Activated CD4-positive, alpha-beta memory T cell treated with anti-CD3 and anti-CD28 coated beads, Interleukin-2, amount 10 ng/mL, durations not matched to agents 7 days and 5 days (primary cell): ENCODE measurements at regions not wholly inside any gene's neighbourhood (a gene's known extent, or its start where the extent isn't known, plus 50 kb on each side); places are given as distances from the start of the nearest gene placed in this dataset.

Source experiments
- CTCF ChIA-PET: fragments of 350-600 bp; sonication (Branson Sonifier 250); formaldehyde crosslinking; loops from one replicate; lab custom pipeline; 2021; ENCODE audit warnings: antibody characterized with exemption, inconsistent platforms; lab: Charles Lee
- POLR2A ChIA-PET: fragments of 350-600 bp; sonication (Branson Sonifier 250); formaldehyde crosslinking; loops from one replicate; lab custom pipeline; 2021; ENCODE audit warnings: antibody characterized with exemption; lab: Charles Lee
- DNase-seq: peaks from one replicate; pipeline ENCODE4 v3.0.0-alpha.2; 2020
- H3K27ac Mint-ChIP-seq: one replicate; pipeline ENCODE4 v1.8.0; 2021; ENCODE audit warnings: mild to moderate bottlenecking, mixed read lengths
- H3K27me3 Mint-ChIP-seq: one replicate; pipeline ENCODE4 v1.8.0; 2021; ENCODE audit warnings: mixed read lengths
- H3K36me3 Mint-ChIP-seq: one replicate; pipeline ENCODE4 v1.8.0; 2021; ENCODE audit warnings: low read depth, mixed read lengths
- H3K4me1 Mint-ChIP-seq: one replicate; pipeline ENCODE4 v1.8.0; 2021; ENCODE audit warnings: mixed read lengths
- H3K4me3 Mint-ChIP-seq: one replicate; pipeline ENCODE4 v1.8.0; 2021; ENCODE audit warnings: mild to moderate bottlenecking, mixed read lengths
- H3K9me3 Mint-ChIP-seq: one replicate; pipeline ENCODE4 v1.8.0; 2021; ENCODE audit warnings: mixed read lengths

GRCh38 chr12:77377116-77377515 lies 311.7 kb upstream of the E2F7 start:
- Mint-ChIP-seq H3K4me1 (no peaks in the 10 kb centered on the region), H3K27ac (no peak overlapping the region), H3K9me3 (peaks cover 3% of the 10 kb centered on the region), H3K36me3 (no peaks in the 10 kb centered on the region), H3K27me3 (no peaks in the 10 kb centered on the region), H3K4me3 (no peak overlapping the region)
- ChIA-PET POLR2A (no interaction called here), CTCF (no interaction called here)
- DNase-seq, result no peak

GRCh38 chr12:77374673-77375072 lies 309.3 kb upstream of the E2F7 start:
- Mint-ChIP-seq H3K9me3 (peaks cover 3% of the 10 kb centered on the region), H3K27ac (no peak overlapping the region), H3K4me1 (no peaks in the 10 kb centered on the region), H3K4me3 (no peak overlapping the region), H3K36me3 (no peaks in the 10 kb centered on the region), H3K27me3 (no peaks in the 10 kb centered on the region)
- POLR2A ChIA-PET, result no interaction called here
- DNase-seq, result no peak
- CTCF ChIA-PET, result no interaction called here

- no peaks in the 10 kb centered on the region for H3K4me1 Mint-ChIP-seq
- H3K27ac Mint-ChIP-seq, result no peak overlapping the region
- H3K4me3 Mint-ChIP-seq, result no peak overlapping the region
- H3K27me3 Mint-ChIP-seq, result no peaks in the 10 kb centered on the region
- H3K9me3 Mint-ChIP-seq, result peaks cover 3% of the 10 kb centered on the region
- ChIA-PET CTCF (no interaction called here), POLR2A (no interaction called here)
- H3K36me3 Mint-ChIP-seq, result no peaks in the 10 kb centered on the region
- DNase-seq, result no peak
These were observed 307.1 kb upstream of the E2F7 start for GRCh38 chr12:77372494-77372893.

DNA sequence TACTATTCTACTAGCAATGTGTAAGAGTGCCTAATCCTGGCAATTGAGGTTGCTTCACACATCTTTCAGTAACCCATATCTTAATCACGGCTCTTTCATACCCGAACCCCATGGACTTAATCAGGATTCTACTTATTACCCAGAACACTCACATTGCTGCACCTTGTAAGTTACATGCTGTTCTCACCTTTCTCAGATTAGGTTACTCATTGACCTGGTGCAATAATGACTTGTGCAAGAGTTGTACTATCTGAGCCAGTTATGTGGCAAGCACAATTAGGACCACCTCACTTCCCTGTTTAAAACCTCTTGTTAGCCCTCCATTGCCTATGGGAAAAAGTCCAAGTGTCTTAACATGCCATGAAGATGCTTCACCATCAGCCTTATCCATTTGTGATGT lies 306.7 kb upstream of the E2F7 start:
- Mint-ChIP-seq H3K4me3 (no peak overlapping the region), H3K9me3 (peaks cover 3% of the 10 kb centered on the region), H3K27me3 (no peaks in the 10 kb centered on the region), H3K36me3 (no peaks in the 10 kb centered on the region), H3K4me1 (no peaks in the 10 kb centered on the region), H3K27ac (no peak overlapping the region)
- POLR2A ChIA-PET, result no interaction called here
- CTCF ChIA-PET, result no interaction called here
- no peak for DNase-seq

- peaks cover 3% of the 10 kb centered on the region for H3K9me3 Mint-ChIP-seq
- H3K4me1 Mint-ChIP-seq, result no peaks in the 10 kb centered on the region
- no peaks in the 10 kb centered on the region for H3K27me3 Mint-ChIP-seq
- no peak overlapping the region for H3K4me3 Mint-ChIP-seq
- no peak for DNase-seq
- POLR2A ChIA-PET, result no interaction called here
- H3K36me3 Mint-ChIP-seq, result no peaks in the 10 kb centered on the region
- no peak overlapping the region for H3K27ac Mint-ChIP-seq
- CTCF ChIA-PET, result no interaction called here
These were observed 303.0 kb upstream of the E2F7 start for GRCh38 chr12:77368379-77368778.

DNA sequence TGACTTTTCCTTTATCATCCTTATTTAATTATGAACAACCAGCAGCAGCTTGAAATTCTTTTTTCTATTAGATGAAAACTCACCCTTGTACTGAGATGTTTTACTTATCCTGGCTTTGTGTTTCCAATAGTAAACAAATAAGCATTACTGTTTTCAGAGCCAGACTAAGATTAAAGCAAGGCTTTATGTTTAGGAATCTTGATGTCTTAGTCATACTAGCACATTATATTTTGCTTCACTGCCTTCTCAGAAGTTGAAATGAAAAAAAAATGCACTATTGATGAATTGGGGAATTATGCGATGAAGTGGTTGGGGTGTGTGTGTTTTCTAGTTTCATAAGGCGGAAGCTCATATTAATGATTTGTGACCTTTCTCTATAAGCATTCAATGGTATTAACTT lies 301.2 kb upstream of the E2F7 start:
- ChIA-PET POLR2A (no interaction called here), CTCF (no interaction called here)
- no peaks in the 10 kb centered on the region for H3K4me1 Mint-ChIP-seq
- H3K9me3 Mint-ChIP-seq, result no peaks in the 10 kb centered on the region
- no peak overlapping the region for H3K27ac Mint-ChIP-seq
- no peaks in the 10 kb centered on the region for H3K27me3 Mint-ChIP-seq
- no peaks in the 10 kb centered on the region for H3K36me3 Mint-ChIP-seq
- no peak for DNase-seq
- no peak overlapping the region for H3K4me3 Mint-ChIP-seq

DNA sequence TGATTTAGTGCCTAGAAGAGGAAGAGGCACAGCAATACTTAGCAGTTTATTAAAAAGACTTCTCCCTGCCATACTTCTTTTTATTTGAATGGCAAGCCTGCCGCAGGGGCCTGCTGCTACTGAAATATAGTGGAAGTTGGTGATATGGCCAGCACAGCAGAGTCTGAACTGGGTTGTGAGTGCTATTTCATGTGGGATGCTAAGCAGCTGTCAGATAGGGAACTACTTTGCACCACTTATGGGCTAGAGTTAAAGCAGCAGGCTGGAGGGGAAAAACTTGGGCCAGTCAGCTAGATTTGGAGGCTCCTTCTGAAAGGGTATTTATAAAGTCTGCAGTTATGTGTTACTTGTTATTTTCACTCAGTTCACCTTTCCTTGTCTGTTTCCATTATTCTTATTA lies 299.0 kb upstream of the E2F7 start:
- CTCF ChIA-PET, result no interaction called here
- no peaks in the 10 kb centered on the region for H3K27me3 Mint-ChIP-seq
- no peak overlapping the region for H3K4me3 Mint-ChIP-seq
- no peaks in the 10 kb centered on the region for H3K36me3 Mint-ChIP-seq
- H3K4me1 Mint-ChIP-seq, result no peaks in the 10 kb centered on the region
- H3K9me3 Mint-ChIP-seq, result peaks cover 2% of the 10 kb centered on the region
- H3K27ac Mint-ChIP-seq, result no peak overlapping the region
- POLR2A ChIA-PET, result no interaction called here
- no peak for DNase-seq

- no peak for DNase-seq
- Mint-ChIP-seq H3K4me1 (no peaks in the 10 kb centered on the region), H3K27me3 (no peaks in the 10 kb centered on the region), H3K9me3 (peaks cover 4% of the 10 kb centered on the region), H3K36me3 (no peaks in the 10 kb centered on the region), H3K4me3 (no peak overlapping the region), H3K27ac (no peak overlapping the region)
- CTCF ChIA-PET, result no interaction called here
- POLR2A ChIA-PET, result no interaction called here
These were observed 297.3 kb upstream of the E2F7 start for GRCh38 chr12:77362509-77363210.

GRCh38 chr12:77357655-77358054 lies 292.3 kb upstream of the E2F7 start:
- no peak overlapping the region for H3K4me3 Mint-ChIP-seq

DNA sequence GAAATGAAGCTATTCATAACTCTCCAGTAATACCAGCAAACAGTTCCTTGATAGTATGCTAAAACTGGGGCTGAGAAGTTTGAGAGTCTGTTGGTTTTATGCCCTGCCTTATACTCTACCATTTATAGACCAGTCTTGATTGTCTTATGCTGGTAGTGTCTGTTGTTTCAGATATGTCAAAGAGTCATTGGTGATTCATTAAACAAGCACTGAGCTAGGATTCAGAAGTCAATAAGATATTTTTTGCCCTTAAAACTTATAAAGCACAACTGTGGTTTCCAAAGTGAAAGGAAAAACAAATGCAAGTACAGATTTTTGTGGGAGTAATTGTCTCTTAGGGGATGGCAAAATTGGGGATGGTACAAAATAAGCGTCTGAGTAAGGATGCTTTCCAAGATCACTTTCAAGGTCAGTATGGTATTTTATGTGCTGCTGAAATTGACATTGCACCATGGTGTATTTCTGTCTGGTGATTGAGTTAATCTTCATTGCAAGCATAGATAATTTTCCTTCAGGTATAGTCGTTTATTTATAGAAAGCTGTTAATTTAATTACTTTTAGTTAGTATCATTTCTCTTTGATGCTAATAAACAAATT lies 289.5 kb upstream of the E2F7 start:
- no peak overlapping the region for H3K27ac Mint-ChIP-seq
- DNase-seq, result no peak
- POLR2A ChIA-PET, result no interaction called here
- H3K27me3 Mint-ChIP-seq, result no peaks in the 10 kb centered on the region
- no peaks in the 10 kb centered on the region for H3K4me1 Mint-ChIP-seq
- peaks cover 4% of the 10 kb centered on the region for H3K9me3 Mint-ChIP-seq
- H3K36me3 Mint-ChIP-seq, result no peaks in the 10 kb centered on the region
- no peak overlapping the region for H3K4me3 Mint-ChIP-seq
- CTCF ChIA-PET, result no interaction called here

More at GRCh38 chr12:77357655-77358054, 292.3 kb upstream of the E2F7 start:
- CTCF ChIA-PET, result no interaction called here
- Mint-ChIP-seq H3K36me3 (no peaks in the 10 kb centered on the region), H3K4me1 (no peaks in the 10 kb centered on the region), H3K27ac (no peak overlapping the region), H3K9me3 (peaks cover 4% of the 10 kb centered on the region), H3K27me3 (no peaks in the 10 kb centered on the region)
- no peak for DNase-seq
- POLR2A ChIA-PET, result no interaction called here

DNA sequence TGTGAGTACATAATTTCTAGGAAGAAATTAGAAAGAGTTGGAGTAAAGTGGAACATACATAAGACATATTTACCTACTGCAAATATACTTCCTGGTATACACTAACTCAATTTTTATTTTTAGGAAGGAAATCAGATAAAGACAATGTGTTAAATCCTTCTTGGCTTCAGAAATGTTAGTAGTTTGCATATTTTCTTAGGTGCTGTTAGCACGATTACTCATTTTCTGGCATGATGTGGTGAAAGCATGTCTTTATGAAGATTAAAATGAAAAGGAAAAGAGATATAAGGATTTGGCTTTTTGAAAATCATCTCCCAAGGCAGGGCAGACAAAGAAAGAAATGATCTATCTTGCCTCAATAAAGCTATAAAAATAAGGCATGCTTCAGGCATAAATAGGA lies 287.6 kb upstream of the E2F7 start:
- ChIA-PET CTCF (no interaction called here), POLR2A (no interaction called here)
- H3K4me3 Mint-ChIP-seq, result no peak overlapping the region
- H3K27ac Mint-ChIP-seq, result no peak overlapping the region
- DNase-seq, result no peak
- H3K27me3 Mint-ChIP-seq, result no peaks in the 10 kb centered on the region
- H3K4me1 Mint-ChIP-seq, result no peaks in the 10 kb centered on the region
- H3K36me3 Mint-ChIP-seq, result no peaks in the 10 kb centered on the region
- no peaks in the 10 kb centered on the region for H3K9me3 Mint-ChIP-seq

GRCh38 chr12:77351860-77352259 lies 286.5 kb upstream of the E2F7 start:
- CTCF ChIA-PET, result no interaction called here
- H3K36me3 Mint-ChIP-seq, result no peaks in the 10 kb centered on the region
- no peak overlapping the region for H3K4me3 Mint-ChIP-seq
- DNase-seq, result no peak
- no peaks in the 10 kb centered on the region for H3K4me1 Mint-ChIP-seq
- no peak overlapping the region for H3K27ac Mint-ChIP-seq
- POLR2A ChIA-PET, result no interaction called here
- H3K9me3 Mint-ChIP-seq, result no peaks in the 10 kb centered on the region
- H3K27me3 Mint-ChIP-seq, result no peaks in the 10 kb centered on the region

GRCh38 chr12:77349689-77350370 lies 284.5 kb upstream of the E2F7 start:
- Mint-ChIP-seq H3K27ac (no peak overlapping the region), H3K36me3 (no peaks in the 10 kb centered on the region), H3K27me3 (no peaks in the 10 kb centered on the region), H3K9me3 (no peaks in the 10 kb centered on the region), H3K4me3 (no peak overlapping the region), H3K4me1 (no peaks in the 10 kb centered on the region)
- ChIA-PET CTCF (no interaction called here), POLR2A (no interaction called here)
- no peak for DNase-seq

DNA sequence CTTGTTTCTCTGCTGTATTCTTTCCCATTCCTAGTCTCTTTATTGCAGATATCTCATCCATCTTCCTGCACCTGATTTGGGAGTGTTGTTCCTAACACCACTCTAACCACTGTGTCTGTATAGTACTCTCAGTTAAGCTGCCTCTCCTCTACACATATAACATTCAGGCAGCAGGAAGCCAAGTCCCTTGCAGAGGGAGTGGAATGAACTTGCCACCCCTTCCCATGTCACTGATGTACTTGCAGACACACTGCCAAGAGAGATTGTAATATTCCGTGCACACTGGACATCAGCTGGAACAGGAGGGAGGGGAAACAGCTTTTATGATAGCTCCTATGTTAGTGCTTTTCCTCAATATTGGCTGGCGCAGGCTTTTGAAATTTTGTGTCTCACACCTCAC lies 281.6 kb upstream of the E2F7 start:
- H3K4me1 Mint-ChIP-seq, result no peaks in the 10 kb centered on the region
- no peaks in the 10 kb centered on the region for H3K27me3 Mint-ChIP-seq
- H3K27ac Mint-ChIP-seq, result no peak overlapping the region
- CTCF ChIA-PET, result no interaction called here
- POLR2A ChIA-PET, result no interaction called here
- DNase-seq, result no peak
- no peak overlapping the region for H3K4me3 Mint-ChIP-seq
- H3K36me3 Mint-ChIP-seq, result no peaks in the 10 kb centered on the region
- no peaks in the 10 kb centered on the region for H3K9me3 Mint-ChIP-seq
